Naive thymus-derived CD8-positive, alpha-beta T cell (primary cell): ENCODE measurements at regions not wholly inside any gene's neighbourhood (a gene's known extent, or its start where the extent isn't known, plus 50 kb on each side); places are given as distances from the start of the nearest gene placed in this dataset.

Source experiments
- ATAC-seq, 2 donors: fragments of 150-1000 bp; cut with Tn5 transposase in 1 of 2; sonication (Bioruptor Pico), chemical (Tn5 transposase) in 1 of 2; 1 replicate in 1 of 2; 2 replicates in 1 of 2; pipeline ENCODE4 v1.10.0; 2021; ENCODE audit warnings: mild to moderate bottlenecking in 2 of 2, moderate library complexity in 2 of 2
- POLR2A ChIA-PET: fragments of 350-600 bp; sonication (Branson Sonifier 250); formaldehyde crosslinking; loops from one replicate; lab custom pipeline; 2021; ENCODE audit warnings: antibody characterized with exemption; lab: Charles Lee
- DNase-seq, 10 donors: peaks; one replicate each; pipeline versions ENCODE4 v3.0.0 to v3.0.0-alpha.2; 2020 to 2022
- H3K27ac Mint-ChIP-seq, 10 donors: one replicate each; pipeline ENCODE4 v1.8.0; 2020 to 2022; ENCODE audit warnings: mild to moderate bottlenecking in 10 of 10, mixed read lengths in 10 of 10, moderate library complexity in 4 of 10, inconsistent platforms in 1 of 10
- H3K27me3 Mint-ChIP-seq, 5 donors: one replicate each; pipeline ENCODE4 v1.8.0; 2021 to 2022; ENCODE audit warnings: mixed read lengths in 5 of 5
- H3K36me3 Mint-ChIP-seq, 3 donors: one replicate each; pipeline ENCODE4 v1.8.0; 2020 to 2022; ENCODE audit warnings: mixed read lengths in 3 of 3, mild to moderate bottlenecking in 2 of 3, inconsistent platforms in 1 of 3
- H3K4me1 Mint-ChIP-seq, 4 donors: one replicate each; pipeline ENCODE4 v1.8.0; 2021 to 2022; ENCODE audit warnings: mixed read lengths in 4 of 4
- H3K4me3 Mint-ChIP-seq, 10 donors: one replicate each; pipeline ENCODE4 v1.8.0; 2020 to 2022; ENCODE audit warnings: mild to moderate bottlenecking in 10 of 10, mixed read lengths in 10 of 10, moderate library complexity in 6 of 10, inconsistent platforms in 1 of 10
- H3K9me3 Mint-ChIP-seq, 9 donors: one replicate each; pipeline ENCODE4 v1.8.0; 2020 to 2022; ENCODE audit warnings: mixed read lengths in 9 of 9, mild to moderate bottlenecking in 3 of 9, inconsistent platforms in 1 of 9, moderate library complexity in 1 of 9

- peaks cover 0 to 10% (median 0%) of the 10 kb centered on the region in 5 donors for H3K27me3 Mint-ChIP-seq
- POLR2A ChIA-PET = no interaction called here
- no peaks in the 10 kb centered on the region for H3K36me3 Mint-ChIP-seq
- peaks cover 0 to 34% (median 6%) of the 10 kb centered on the region in 9 donors for H3K9me3 Mint-ChIP-seq
- H3K4me1 Mint-ChIP-seq = no peaks in the 10 kb centered on the region
- ATAC-seq (no peak), DNase-seq (no peak)
- no peak overlapping the region for H3K4me3 Mint-ChIP-seq
- no peak overlapping the region for H3K27ac Mint-ChIP-seq
These were observed 215.1 kb upstream of the SALL3 start for GRCh38 chr18:78764544-78764943.

GRCh38 chr18:78765142-78765541, 214.5 kb upstream of the SALL3 start:
- ATAC-seq (no peak), DNase-seq (no peak)
- no peaks in the 10 kb centered on the region for H3K36me3 Mint-ChIP-seq
- POLR2A ChIA-PET = no interaction called here
- H3K4me1 Mint-ChIP-seq = no peaks in the 10 kb centered on the region
- H3K9me3 Mint-ChIP-seq = peaks cover 0 to 32% (median 6%) of the 10 kb centered on the region in 9 donors
- H3K27me3 Mint-ChIP-seq = peaks cover 0 to 10% (median 0%) of the 10 kb centered on the region in 5 donors
- H3K27ac Mint-ChIP-seq = no peak overlapping the region
- H3K4me3 Mint-ChIP-seq = no peak overlapping the region

GRCh38 chr18:78765637-78766281, 213.9 kb upstream of the SALL3 start:
- ATAC-seq (no peak), DNase-seq (no peak)
- Mint-ChIP-seq H3K27me3 (peaks cover 0 to 10% (median 0%) of the 10 kb centered on the region in 5 donors), H3K4me1 (no peaks in the 10 kb centered on the region), H3K9me3 (peaks cover 0 to 26% (median 6%) of the 10 kb centered on the region in 9 donors), H3K36me3 (no peaks in the 10 kb centered on the region), H3K4me3 (no peak overlapping the region), H3K27ac (no peak overlapping the region)
- POLR2A ChIA-PET = no interaction called here

GRCh38 chr18:78766651-78767533, 212.7 kb upstream of the SALL3 start:
- H3K4me3 Mint-ChIP-seq = no peak overlapping the region
- no peak for DNase-seq
- no peak for ATAC-seq
- H3K36me3 Mint-ChIP-seq = no peaks in the 10 kb centered on the region
- H3K4me1 Mint-ChIP-seq = no peaks in the 10 kb centered on the region
- H3K9me3 Mint-ChIP-seq = peaks cover 0 to 16% (median 4%) of the 10 kb centered on the region in 9 donors
- H3K27me3 Mint-ChIP-seq = peaks cover 0 to 12% (median 5%) of the 10 kb centered on the region in 5 donors
- POLR2A ChIA-PET = no interaction called here
- peak overlapping the region in 1 of 10 donors; percentile 34 for H3K27ac Mint-ChIP-seq

- Mint-ChIP-seq H3K4me1 (no peaks in the 10 kb centered on the region), H3K4me3 (no peak overlapping the region), H3K36me3 (no peaks in the 10 kb centered on the region), H3K27me3 (peaks cover 0 to 13% (median 8%) of the 10 kb centered on the region in 5 donors), H3K27ac (no peak overlapping the region), H3K9me3 (peaks cover 0 to 8% (median 2%) of the 10 kb centered on the region in 9 donors)
- ATAC-seq (no peak), DNase-seq (no peak)
- POLR2A ChIA-PET = no interaction called here
These were observed 212.0 kb upstream of the SALL3 start for GRCh38 chr18:78767648-78768071.

- Mint-ChIP-seq H3K36me3 (no peaks in the 10 kb centered on the region), H3K4me3 (no peak overlapping the region), H3K27me3 (peaks cover 0 to 13% (median 8%) of the 10 kb centered on the region in 5 donors), H3K27ac (no peak overlapping the region), H3K4me1 (no peaks in the 10 kb centered on the region), H3K9me3 (peaks cover 0 to 3% (median 0%) of the 10 kb centered on the region in 9 donors)
- POLR2A ChIA-PET = no interaction called here
- no peak for DNase-seq
- ATAC-seq = no peak
These were observed 211.4 kb upstream of the SALL3 start for GRCh38 chr18:78768221-78768620.

GRCh38 chr18:78768656-78769501, 210.7 kb upstream of the SALL3 start:
- Mint-ChIP-seq H3K27ac (no peak overlapping the region), H3K27me3 (peaks cover 0 to 13% (median 8%) of the 10 kb centered on the region in 5 donors), H3K4me1 (no peaks in the 10 kb centered on the region), H3K36me3 (no peaks in the 10 kb centered on the region), H3K9me3 (no peaks in the 10 kb centered on the region), H3K4me3 (no peak overlapping the region)
- POLR2A ChIA-PET = no interaction called here
- DNase-seq = no peak
- no peak for ATAC-seq

- no peak for ATAC-seq
- Mint-ChIP-seq H3K4me1 (no peaks in the 10 kb centered on the region), H3K27ac (peak overlapping the region in 1 of 10 donors; percentile 57), H3K4me3 (no peak overlapping the region), H3K9me3 (no peaks in the 10 kb centered on the region), H3K36me3 (no peaks in the 10 kb centered on the region), H3K27me3 (peaks cover 0 to 13% (median 8%) of the 10 kb centered on the region in 5 donors)
- DNase-seq = no peak
- POLR2A ChIA-PET = no interaction called here
These were observed 210.0 kb upstream of the SALL3 start for GRCh38 chr18:78769502-78770105.

GRCh38 chr18:78770139-78770822, 209.3 kb upstream of the SALL3 start:
- DNase-seq (no peak), ATAC-seq (no peak)

GRCh38 chr18:78770823-78771139, 208.8 kb upstream of the SALL3 start:
- ATAC-seq (no peak), DNase-seq (no peak)
- POLR2A ChIA-PET = no interaction called here
- Mint-ChIP-seq H3K4me3 (no peak overlapping the region), H3K27ac (no peak overlapping the region), H3K36me3 (no peaks in the 10 kb centered on the region), H3K27me3 (peaks cover 0 to 13% (median 8%) of the 10 kb centered on the region in 5 donors), H3K4me1 (no peaks in the 10 kb centered on the region), H3K9me3 (no peaks in the 10 kb centered on the region)

More at GRCh38 chr18:78770139-78770822, 209.3 kb upstream of the SALL3 start:
- H3K36me3 Mint-ChIP-seq = no peaks in the 10 kb centered on the region
- no peaks in the 10 kb centered on the region for H3K4me1 Mint-ChIP-seq
- POLR2A ChIA-PET = no interaction called here
- H3K4me3 Mint-ChIP-seq = no peak overlapping the region
- H3K27me3 Mint-ChIP-seq = peaks cover 0 to 13% (median 8%) of the 10 kb centered on the region in 5 donors
- H3K27ac Mint-ChIP-seq = no peak overlapping the region
- no peaks in the 10 kb centered on the region for H3K9me3 Mint-ChIP-seq

GRCh38 chr18:78771496-78772359, 207.9 kb upstream of the SALL3 start:
- H3K27me3 Mint-ChIP-seq = peaks cover 0 to 13% (median 8%) of the 10 kb centered on the region in 5 donors
- H3K27ac Mint-ChIP-seq = no peak overlapping the region
- DNase-seq = no peak
- POLR2A ChIA-PET = no interaction called here
- H3K4me3 Mint-ChIP-seq = no peak overlapping the region
- no peaks in the 10 kb centered on the region for H3K9me3 Mint-ChIP-seq
- no peaks in the 10 kb centered on the region for H3K4me1 Mint-ChIP-seq
- ATAC-seq = no peak
- H3K36me3 Mint-ChIP-seq = no peaks in the 10 kb centered on the region
